ENCODE measurements at regions not wholly inside any gene's neighbourhood (a gene's known extent, or its start where the extent isn't known, plus 50 kb on each side); places are given as distances from the start of the nearest gene placed in this dataset.

- TF ChIP-seq CTCF (conservative IDR thresholded peaks at IDR 0.05; ENCODE audit: low read depth, low read length) (no peak), CEBPB (IDR thresholded peaks at IDR 0.05; ENCODE audit: low read depth, low read length) (no peak), FOS (IDR thresholded peaks at IDR 0.05; ENCODE audit: low read depth, low read length) (no peak), SMC3 (IDR thresholded peaks at IDR 0.05; ENCODE audit: low read depth, low read length) (no peak), RCOR1 (IDR thresholded peaks at IDR 0.05; ENCODE audit: insufficient replicate concordance, low read length) (no peak), RAD21 (IDR thresholded peaks at IDR 0.05; ENCODE audit: low read length) (no peak), MAFK (IDR thresholded peaks at IDR 0.05; ENCODE audit: low read depth, low read length) (no peak), MXI1 (IDR thresholded peaks at IDR 0.05; ENCODE audit: borderline replicate concordance, low read depth, low read length) (no peak), POLR2A (IDR thresholded peaks at IDR 0.05; ENCODE audit: low read depth, low read length) (no peak), USF2 (IDR thresholded peaks at IDR 0.05; ENCODE audit: low read depth, low read length) (no peak), ELK1 (IDR thresholded peaks at IDR 0.05; ENCODE audit: borderline replicate concordance, low read depth, low read length) (no peak)
Observed at GRCh38 chr6:147979966-147980365, 362.7 kb upstream of the SASH1 start.

All from IMR-90 (cell line).